H1 (cell line): ENCODE measurements at regions not wholly inside any gene's neighbourhood (a gene's known extent, or its start where the extent isn't known, plus 50 kb on each side); places are given as distances from the start of the nearest gene placed in this dataset.

Source experiments
- ASH2L ChIP-seq: fragments of 200-600, 300-600 bp; sonication (generic); IDR thresholded peaks from one replicate; pipeline ENCODE4 v1.7.1; 2017; ENCODE audit warnings: low read length
- CBX8 ChIP-seq: fragments of 300-800, 300-1000 bp; sonication (generic); IDR thresholded peaks from 2 replicates; pipeline ENCODE4 v1.7.1; 2016; ENCODE audit warnings: low read depth, low read length, borderline replicate concordance
- CHD1 ChIP-seq: IDR thresholded peaks from 2 replicates; pipeline ENCODE4 v1.6.1; 2012; ENCODE audit warnings: low read depth, low read length, improper control_type of control experiment
- CHD2 ChIP-seq: IDR thresholded peaks from 2 replicates; pipeline ENCODE4 v1.6.1; 2012; ENCODE audit warnings: low read length, improper control_type of control experiment
- CREB1 ChIP-seq: IDR thresholded peaks from 2 replicates; pipeline ENCODE4 v1.6.1; 2012; ENCODE audit warnings: inconsistent platforms
- JUND ChIP-seq: IDR thresholded peaks from 2 replicates; pipeline ENCODE4 v1.6.1; 2011; ENCODE audit warnings: mild to moderate bottlenecking, improper control_type of control experiment, low read length
- POLR2A ChIP-seq, 2 experiments: IDR thresholded peaks; 1 replicate in 1 of 2; 2 replicates in 1 of 2; pipeline ENCODE4 v1.6.1; 2011; ENCODE audit warnings: low read depth in 2 of 2, low read length in 2 of 2, mild to moderate bottlenecking in 2 of 2; ENCODE audit errors: control extremely low read depth in 1 of 2
- POLR2AphosphoS5 ChIP-seq: IDR thresholded peaks from 2 replicates; pipeline ENCODE4 v1.6.1; 2011; ENCODE audit warnings: low read depth, low read length
- SIN3A ChIP-seq, 2 experiments: IDR thresholded peaks in 1 of 2; conservative IDR thresholded peaks in 1 of 2; 2 replicates each; pipeline ENCODE4 v1.6.1; 2011 to 2012; ENCODE audit warnings: low read length in 2 of 2, improper control_type of control experiment in 1 of 2, low read depth in 1 of 2, mild to moderate bottlenecking in 1 of 2
- SP2 ChIP-seq: IDR thresholded peaks from 2 replicates; pipeline ENCODE4 v1.6.1; 2012; ENCODE audit warnings: mild to moderate bottlenecking, low read length, inconsistent platforms
- TF ChIP-seq, protein P1 (sequence below), 3 experiments: IDR thresholded peaks; 1 replicate in 2 of 3; 2 replicates in 1 of 3; pipeline versions ENCODE4 v1.5.1 to v1.6.1; 2011; ENCODE audit warnings: low read length in 3 of 3, mild to moderate bottlenecking in 3 of 3, inconsistent platforms in 2 of 3, low read depth in 1 of 3, moderate library complexity in 1 of 3; ENCODE audit not compliant: insufficient read depth in 1 of 3; ENCODE audit errors: control extremely low read depth in 1 of 3

- TF ChIP-seq CREB1 (no peak), SIN3A (conservative IDR thresholded peaks at IDR 0.05 in 1 of 2, IDR thresholded peaks at IDR 0.05 in 1 of 2; ENCODE audit: low read depth in 1 of 2, low read length in 2 of 2) (no peak), ASH2L (no peak), CHD2 (no peak), POLR2AphosphoS5 (no peak), CBX8 (no peak), JUND (no peak), POLR2A (IDR thresholded peaks at IDR 0.05; ENCODE audit: control extremely low read depth in 1 of 2, low read depth in 2 of 2, low read length in 2 of 2) (no peak), CHD1 (no peak), SP2 (no peak)
- TF ChIP-seq, protein P1, sequence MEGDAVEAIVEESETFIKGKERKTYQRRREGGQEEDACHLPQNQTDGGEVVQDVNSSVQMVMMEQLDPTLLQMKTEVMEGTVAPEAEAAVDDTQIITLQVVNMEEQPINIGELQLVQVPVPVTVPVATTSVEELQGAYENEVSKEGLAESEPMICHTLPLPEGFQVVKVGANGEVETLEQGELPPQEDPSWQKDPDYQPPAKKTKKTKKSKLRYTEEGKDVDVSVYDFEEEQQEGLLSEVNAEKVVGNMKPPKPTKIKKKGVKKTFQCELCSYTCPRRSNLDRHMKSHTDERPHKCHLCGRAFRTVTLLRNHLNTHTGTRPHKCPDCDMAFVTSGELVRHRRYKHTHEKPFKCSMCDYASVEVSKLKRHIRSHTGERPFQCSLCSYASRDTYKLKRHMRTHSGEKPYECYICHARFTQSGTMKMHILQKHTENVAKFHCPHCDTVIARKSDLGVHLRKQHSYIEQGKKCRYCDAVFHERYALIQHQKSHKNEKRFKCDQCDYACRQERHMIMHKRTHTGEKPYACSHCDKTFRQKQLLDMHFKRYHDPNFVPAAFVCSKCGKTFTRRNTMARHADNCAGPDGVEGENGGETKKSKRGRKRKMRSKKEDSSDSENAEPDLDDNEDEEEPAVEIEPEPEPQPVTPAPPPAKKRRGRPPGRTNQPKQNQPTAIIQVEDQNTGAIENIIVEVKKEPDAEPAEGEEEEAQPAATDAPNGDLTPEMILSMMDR (IDR thresholded peaks at IDR 0.05; ENCODE audit: control extremely low read depth in 1 of 3, insufficient read depth in 1 of 3, low read depth in 1 of 3, low read length in 3 of 3) = no peak
These were observed 977.1 kb upstream of the PRKX start for GRCh38 chrX:4690521-4690920.
